ENCODE measurements at regions not wholly inside any gene's neighbourhood (a gene's known extent, or its start where the extent isn't known, plus 50 kb on each side); places are given as distances from the start of the nearest gene placed in this dataset.
"Not testable (repeated sequence)": the region's sequence is repeated elsewhere in the genome, so short reads cannot be mapped to it uniquely, and the experiment has no call there.

- ATAC-seq; DNase-seq; H3K4me3 ChIP-seq; intact Hi-C loops (cut with DNase I, micrococcal nuclease); H3K36me3 ChIP-seq (ENCODE audit: low read depth); H3K9me3 ChIP-seq; H3K4me1 ChIP-seq (ENCODE audit: low read depth): not testable (repeated sequence)
Measured at GRCh38 chr5:177892357-177892665, 103.7 kb downstream of the PROP1 start.

GRCh38 chr5:177891547-177892356 lies 104.3 kb downstream of the PROP1 start:
- DNase-seq, result peak in 1 of 3 donors; percentile 17

GRCh38 chr5:177883295-177883694 lies 100.6 kb upstream of the FAM153A start:
- H3K36me3 ChIP-seq (ENCODE audit: low read depth); H3K9me3 ChIP-seq; H3K4me3 ChIP-seq; DNase-seq; H3K4me1 ChIP-seq (ENCODE audit: low read depth); ATAC-seq; intact Hi-C loops (cut with DNase I, micrococcal nuclease): not testable (repeated sequence)

More at GRCh38 chr5:177891547-177892356, 104.3 kb downstream of the PROP1 start:
- H3K4me3 ChIP-seq; H3K9me3 ChIP-seq; H3K36me3 ChIP-seq (ENCODE audit: low read depth); intact Hi-C loops (cut with DNase I, micrococcal nuclease); H3K4me1 ChIP-seq (ENCODE audit: low read depth): not testable (repeated sequence)
- TF ChIP-seq CTCF (IDR thresholded peaks at IDR 0.05), result peak; percentile 8
- ATAC-seq, result peak; percentile 94

GRCh38 chr5:177875900-177876238 lies 93.2 kb upstream of the FAM153A start:
- intact Hi-C loops (cut with DNase I, micrococcal nuclease); H3K4me1 ChIP-seq (ENCODE audit: low read depth); H3K36me3 ChIP-seq (ENCODE audit: low read depth); H3K9me3 ChIP-seq; DNase-seq; H3K4me3 ChIP-seq: not testable (repeated sequence)
- peak; percentile 56 for ATAC-seq

GRCh38 chr5:177875013-177875899 lies 92.6 kb upstream of the FAM153A start:
- intact Hi-C loops (cut with DNase I, micrococcal nuclease); H3K4me1 ChIP-seq (ENCODE audit: low read depth); H3K9me3 ChIP-seq; H3K4me3 ChIP-seq; H3K36me3 ChIP-seq (ENCODE audit: low read depth): not testable (repeated sequence)
- DNase-seq, result peak in 2 of 3 donors; percentile 26 to 59
- ATAC-seq, result peak; percentile 94

GRCh38 chr5:177863822-177864446 lies 81.2 kb upstream of the FAM153A start:
- DNase-seq; ATAC-seq; H3K4me1 ChIP-seq (ENCODE audit: low read depth); intact Hi-C loops (cut with DNase I, micrococcal nuclease); H3K36me3 ChIP-seq (ENCODE audit: low read depth); H3K4me3 ChIP-seq; H3K9me3 ChIP-seq: not testable (repeated sequence)

- H3K36me3 ChIP-seq (ENCODE audit: low read depth); H3K4me3 ChIP-seq; H3K9me3 ChIP-seq; H3K4me1 ChIP-seq (ENCODE audit: low read depth); DNase-seq; ATAC-seq; intact Hi-C loops (cut with DNase I, micrococcal nuclease): not testable (repeated sequence)
Measured at GRCh38 chr5:177857642-177858200, 75.0 kb upstream of the FAM153A start.

GRCh38 chr5:177856474-177856873 lies 73.8 kb upstream of the FAM153A start:
- intact Hi-C loops (cut with DNase I, micrococcal nuclease); ATAC-seq: not testable (repeated sequence)

GRCh38 chr5:177847914-177848313 lies 65.2 kb upstream of the FAM153A start:
- ATAC-seq; DNase-seq; H3K4me1 ChIP-seq (ENCODE audit: low read depth); H3K9me3 ChIP-seq; H3K36me3 ChIP-seq (ENCODE audit: low read depth); H3K4me3 ChIP-seq; intact Hi-C loops (cut with DNase I, micrococcal nuclease): not testable (repeated sequence)

More at GRCh38 chr5:177856474-177856873, 73.8 kb upstream of the FAM153A start:
- not testable (repeated sequence) for H3K4me3 ChIP-seq; H3K4me1 ChIP-seq (ENCODE audit: low read depth); DNase-seq; H3K9me3 ChIP-seq; H3K36me3 ChIP-seq (ENCODE audit: low read depth)

- DNase-seq; H3K36me3 ChIP-seq (ENCODE audit: low read depth); H3K4me1 ChIP-seq (ENCODE audit: low read depth); intact Hi-C loops (cut with DNase I, micrococcal nuclease); H3K9me3 ChIP-seq; H3K4me3 ChIP-seq: not testable (repeated sequence)
- peak; percentile 43 for ATAC-seq
Measured at GRCh38 chr5:177846598-177846997, 63.9 kb upstream of the FAM153A start.

GRCh38 chr5:177845906-177846305 lies 63.2 kb upstream of the FAM153A start:
- ATAC-seq; intact Hi-C loops (cut with DNase I, micrococcal nuclease); H3K4me3 ChIP-seq; H3K9me3 ChIP-seq; H3K36me3 ChIP-seq (ENCODE audit: low read depth); DNase-seq; H3K4me1 ChIP-seq (ENCODE audit: low read depth): not testable (repeated sequence)

- H3K4me3 ChIP-seq; H3K9me3 ChIP-seq; intact Hi-C loops (cut with DNase I, micrococcal nuclease); H3K4me1 ChIP-seq (ENCODE audit: low read depth); DNase-seq; H3K36me3 ChIP-seq (ENCODE audit: low read depth): not testable (repeated sequence)
- peak; percentile 42 for ATAC-seq
Measured at GRCh38 chr5:177836191-177836590, 53.5 kb upstream of the FAM153A start.

Data from mucosa of descending colon (tissue), 3 donors.